ENCODE measurements at regions not wholly inside any gene's neighbourhood (a gene's known extent, or its start where the extent isn't known, plus 50 kb on each side); places are given as distances from the start of the nearest gene placed in this dataset.

DNA sequence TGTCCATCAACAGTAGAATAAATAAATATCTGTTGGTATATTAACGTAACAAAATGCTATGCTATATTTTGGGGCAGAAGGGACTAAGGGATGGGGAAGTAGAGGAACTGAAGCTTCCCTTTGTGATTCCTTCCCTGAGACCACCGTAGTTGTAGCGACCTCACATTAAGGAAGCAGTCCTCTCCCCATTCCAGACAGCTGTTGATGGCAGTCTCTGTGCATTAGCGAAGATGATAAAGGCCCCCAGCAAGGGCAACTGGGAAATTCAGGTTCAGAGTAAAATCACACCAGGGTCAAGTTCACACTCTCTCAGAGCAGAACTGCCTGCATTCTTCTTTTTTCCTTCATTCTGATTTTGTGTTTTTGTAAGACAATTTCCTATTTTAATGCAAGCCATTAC lies 259.0 kb downstream of the MEX3B start:
- TF ChIP-seq, protein P1, sequence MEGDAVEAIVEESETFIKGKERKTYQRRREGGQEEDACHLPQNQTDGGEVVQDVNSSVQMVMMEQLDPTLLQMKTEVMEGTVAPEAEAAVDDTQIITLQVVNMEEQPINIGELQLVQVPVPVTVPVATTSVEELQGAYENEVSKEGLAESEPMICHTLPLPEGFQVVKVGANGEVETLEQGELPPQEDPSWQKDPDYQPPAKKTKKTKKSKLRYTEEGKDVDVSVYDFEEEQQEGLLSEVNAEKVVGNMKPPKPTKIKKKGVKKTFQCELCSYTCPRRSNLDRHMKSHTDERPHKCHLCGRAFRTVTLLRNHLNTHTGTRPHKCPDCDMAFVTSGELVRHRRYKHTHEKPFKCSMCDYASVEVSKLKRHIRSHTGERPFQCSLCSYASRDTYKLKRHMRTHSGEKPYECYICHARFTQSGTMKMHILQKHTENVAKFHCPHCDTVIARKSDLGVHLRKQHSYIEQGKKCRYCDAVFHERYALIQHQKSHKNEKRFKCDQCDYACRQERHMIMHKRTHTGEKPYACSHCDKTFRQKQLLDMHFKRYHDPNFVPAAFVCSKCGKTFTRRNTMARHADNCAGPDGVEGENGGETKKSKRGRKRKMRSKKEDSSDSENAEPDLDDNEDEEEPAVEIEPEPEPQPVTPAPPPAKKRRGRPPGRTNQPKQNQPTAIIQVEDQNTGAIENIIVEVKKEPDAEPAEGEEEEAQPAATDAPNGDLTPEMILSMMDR (IDR thresholded peaks at IDR 0.05): no peak
- no peak for TF ChIP-seq POLR2A (IDR thresholded peaks at IDR 0.05)
